Left lung (tissue), 4 donors: ENCODE measurements at regions not wholly inside any gene's neighbourhood (a gene's known extent, or its start where the extent isn't known, plus 50 kb on each side); places are given as distances from the start of the nearest gene placed in this dataset.

Experiments
- ATAC-seq: fragments of 200-7000 bp; cut with Tn5 transposase; one replicate; pipeline ENCODE4 v1.9.1; 2020; ENCODE audit warnings: moderate library complexity
- DNase-seq, 4 donors: peaks; one replicate each; pipeline ENCODE4 v3.0.0-alpha.2; 2013 to 2020
- H3K27ac ChIP-seq, 2 donors: fragments of 200-600 bp; sonication (generic) in 1 of 2; one replicate each; pipeline versions ENCODE4 v1.5.0 to v1.8.0; 2020 to 2021
- H3K27me3 ChIP-seq, 2 donors: fragments of 200-600 bp; sonication (generic) in 1 of 2; one replicate each; pipeline versions ENCODE4 v1.5.0 to v1.8.0; 2020 to 2021
- H3K36me3 ChIP-seq, 2 donors: fragments of 200-600 bp; sonication (generic) in 1 of 2; one replicate each; pipeline versions ENCODE4 v1.5.0 to v1.8.0; 2020 to 2021
- H3K4me1 ChIP-seq, 2 donors: fragments of 200-600 bp; one replicate each; pipeline ENCODE4 v1.8.0; 2021
- H3K4me3 ChIP-seq, 2 donors: fragments of 200-600 bp; sonication (generic) in 1 of 2; one replicate each; pipeline versions ENCODE4 v1.5.0 to v1.8.0; 2020 to 2021; ENCODE audit warnings: mild to moderate bottlenecking in 1 of 2
- H3K9me3 ChIP-seq, 2 donors: fragments of 200-600 bp; sonication (generic) in 1 of 2; one replicate each; pipeline versions ENCODE4 v1.5.0 to v1.8.0; 2020 to 2021
- intact Hi-C, 2 donors: fragments of 100-400 bp; cut with DNase I; formaldehyde crosslinking; loops; one replicate each; pipeline versions ENCODE4 v1.11.2 to v1.14.2; 2022
- TF ChIP-seq, protein P1 (sequence below), 2 donors: fragments of 200-600 bp; sonication (generic) in 1 of 2; IDR thresholded peaks; one replicate each; pipeline versions ENCODE4 v1.5.0 to v1.8.0; 2021; ENCODE audit warnings: antibody characterized with exemption in 2 of 2
- donor health status: DM: no; HTN: yes; CAD: no.
- donor health status: DM: no; HTN: no; CAD: no.

- peaks cover 0 to 4% of the 10 kb centered on the region in 2 donors for H3K27me3 ChIP-seq
- H3K36me3 ChIP-seq: no peaks in the 10 kb centered on the region
- intact Hi-C loops: no loop called here
- H3K4me1 ChIP-seq: no peaks in the 10 kb centered on the region
- no peak for ATAC-seq
- no peak for DNase-seq
- H3K9me3 ChIP-seq: no peaks in the 10 kb centered on the region
- no peak overlapping the region for H3K27ac ChIP-seq
- no peak overlapping the region for H3K4me3 ChIP-seq
- TF ChIP-seq, protein P1, sequence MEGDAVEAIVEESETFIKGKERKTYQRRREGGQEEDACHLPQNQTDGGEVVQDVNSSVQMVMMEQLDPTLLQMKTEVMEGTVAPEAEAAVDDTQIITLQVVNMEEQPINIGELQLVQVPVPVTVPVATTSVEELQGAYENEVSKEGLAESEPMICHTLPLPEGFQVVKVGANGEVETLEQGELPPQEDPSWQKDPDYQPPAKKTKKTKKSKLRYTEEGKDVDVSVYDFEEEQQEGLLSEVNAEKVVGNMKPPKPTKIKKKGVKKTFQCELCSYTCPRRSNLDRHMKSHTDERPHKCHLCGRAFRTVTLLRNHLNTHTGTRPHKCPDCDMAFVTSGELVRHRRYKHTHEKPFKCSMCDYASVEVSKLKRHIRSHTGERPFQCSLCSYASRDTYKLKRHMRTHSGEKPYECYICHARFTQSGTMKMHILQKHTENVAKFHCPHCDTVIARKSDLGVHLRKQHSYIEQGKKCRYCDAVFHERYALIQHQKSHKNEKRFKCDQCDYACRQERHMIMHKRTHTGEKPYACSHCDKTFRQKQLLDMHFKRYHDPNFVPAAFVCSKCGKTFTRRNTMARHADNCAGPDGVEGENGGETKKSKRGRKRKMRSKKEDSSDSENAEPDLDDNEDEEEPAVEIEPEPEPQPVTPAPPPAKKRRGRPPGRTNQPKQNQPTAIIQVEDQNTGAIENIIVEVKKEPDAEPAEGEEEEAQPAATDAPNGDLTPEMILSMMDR (IDR thresholded peaks at IDR 0.05): no peak
Measured at GRCh38 chr2:59314031-59314766, 1073.1 kb upstream of the FANCL start.

DNA sequence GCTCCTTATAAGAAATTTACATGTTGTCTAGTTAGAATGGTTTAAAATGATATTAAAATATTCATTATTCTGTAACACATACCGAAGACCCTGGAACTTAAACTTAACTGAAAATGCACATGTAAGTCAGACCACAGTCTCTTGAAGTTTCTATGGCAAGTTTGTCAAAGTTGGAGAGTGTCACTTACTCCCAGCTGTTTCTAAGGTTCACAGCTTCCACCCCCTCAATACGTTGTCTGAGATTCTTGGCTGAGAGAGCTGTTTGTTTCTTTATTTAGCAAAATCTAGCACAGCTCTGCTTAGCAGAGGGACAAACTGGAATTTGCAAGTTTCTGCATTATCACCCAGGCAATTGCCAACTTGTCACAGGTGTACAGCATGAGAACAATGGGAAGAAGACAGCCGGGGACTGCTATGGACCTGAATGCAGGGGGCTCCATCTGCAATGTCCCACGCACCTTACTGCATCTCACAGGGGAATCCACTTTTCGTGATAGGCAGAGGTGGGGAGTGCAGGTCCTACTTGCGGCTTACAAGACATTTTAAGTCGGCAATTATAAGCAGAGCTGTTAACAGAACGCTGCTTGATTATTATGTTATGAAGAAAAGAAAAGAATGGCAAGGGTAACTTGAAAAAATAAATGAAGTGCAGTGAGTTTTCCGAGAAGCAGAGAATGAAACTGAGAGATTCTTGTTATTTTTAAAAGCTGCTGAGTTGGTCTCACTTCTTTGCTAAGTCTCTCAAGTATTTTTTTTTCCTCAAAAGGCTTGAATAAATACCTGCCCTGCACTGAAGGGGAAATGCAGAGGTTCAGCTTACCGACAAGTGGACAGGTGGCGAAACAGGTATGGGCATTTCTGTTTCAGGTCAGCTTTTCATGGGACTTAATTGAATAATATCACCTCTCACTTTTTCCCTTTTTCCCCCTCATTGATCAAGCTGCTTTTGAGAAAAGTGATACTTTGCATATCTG lies 1072.1 kb upstream of the FANCL start:
- intact Hi-C loops: no loop called here
- Histone ChIP-seq H3K36me3 (no peaks in the 10 kb centered on the region), H3K27ac (no peak overlapping the region), H3K4me3 (no peak overlapping the region), H3K9me3 (no peaks in the 10 kb centered on the region), H3K4me1 (no peaks in the 10 kb centered on the region), H3K27me3 (peaks cover 0 to 4% of the 10 kb centered on the region in 2 donors)
- TF ChIP-seq, protein P1 (IDR thresholded peaks at IDR 0.05): no peak
- ATAC-seq: peak; percentile 81
- DNase-seq: peak in 1 of 4 donors; percentile 58

GRCh38 chr2:59312029-59312428 lies 1070.9 kb upstream of the FANCL start:
- TF ChIP-seq, protein P1 (IDR thresholded peaks at IDR 0.05): no peak
- no peak for DNase-seq
- ATAC-seq: no peak
- no peak overlapping the region for H3K4me3 ChIP-seq
- H3K27me3 ChIP-seq: peaks cover 0 to 4% of the 10 kb centered on the region in 2 donors
- intact Hi-C loops: no loop called here
- no peaks in the 10 kb centered on the region for H3K9me3 ChIP-seq
- no peaks in the 10 kb centered on the region for H3K4me1 ChIP-seq
- H3K36me3 ChIP-seq: no peaks in the 10 kb centered on the region
- no peak overlapping the region for H3K27ac ChIP-seq

DNA sequence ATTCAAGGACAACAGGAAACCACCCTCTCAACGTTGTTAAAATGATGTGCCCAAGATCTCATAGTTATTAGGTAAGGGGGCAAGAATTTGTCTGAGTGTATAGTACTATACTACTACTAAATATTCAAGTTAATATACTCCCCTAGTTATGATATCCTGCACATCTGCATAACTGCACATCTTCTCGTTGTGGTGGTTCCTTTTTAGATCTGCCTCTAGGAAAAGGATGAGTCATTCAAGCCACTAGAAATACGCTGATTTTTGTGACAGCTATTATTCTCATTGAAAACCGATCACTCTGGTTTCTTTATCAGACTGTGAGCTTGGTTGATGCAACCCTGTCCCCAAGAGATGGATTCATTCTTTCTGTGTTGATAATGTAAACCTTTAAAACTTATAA lies 1067.0 kb upstream of the FANCL start:
- TF ChIP-seq, protein P1 (IDR thresholded peaks at IDR 0.05): no peak
- Histone ChIP-seq H3K4me3 (no peak overlapping the region), H3K36me3 (no peaks in the 10 kb centered on the region), H3K4me1 (no peaks in the 10 kb centered on the region), H3K27ac (no peak overlapping the region), H3K27me3 (peaks cover 0 to 4% of the 10 kb centered on the region in 2 donors), H3K9me3 (no peaks in the 10 kb centered on the region)
- DNase-seq (no peak), ATAC-seq (no peak)
- intact Hi-C loops: no loop called here

DNA sequence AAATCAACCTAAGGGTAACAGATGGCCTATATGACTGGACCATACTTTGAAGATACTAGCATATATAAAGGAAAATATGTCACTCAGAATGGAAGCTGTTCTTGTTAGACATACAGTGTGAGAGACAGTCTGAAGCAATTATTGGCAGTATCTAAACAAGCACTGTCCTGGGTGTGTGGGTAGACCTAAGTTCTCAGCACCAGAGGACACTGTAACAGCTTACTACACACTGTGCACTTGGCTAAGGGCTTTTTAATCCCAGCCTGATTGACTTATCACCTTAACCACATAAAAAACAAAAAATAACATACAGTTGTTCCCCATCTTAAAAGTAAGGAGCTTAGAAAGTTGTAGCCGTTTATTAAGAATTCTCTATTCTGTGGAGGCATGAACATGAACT lies 1066.1 kb upstream of the FANCL start:
- ATAC-seq (no peak), DNase-seq (no peak)
- no peaks in the 10 kb centered on the region for H3K4me1 ChIP-seq
- intact Hi-C loops: no loop called here
- no peaks in the 10 kb centered on the region for H3K36me3 ChIP-seq
- TF ChIP-seq, protein P1 (IDR thresholded peaks at IDR 0.05): no peak
- no peaks in the 10 kb centered on the region for H3K9me3 ChIP-seq
- H3K27me3 ChIP-seq: peaks cover 0 to 4% of the 10 kb centered on the region in 2 donors
- no peak overlapping the region for H3K4me3 ChIP-seq
- H3K27ac ChIP-seq: no peak overlapping the region
